Stimulated activated effector memory CD8-positive, alpha-beta T cell treated with anti-CD3 and anti-CD28 coated beads, Interleukin-12 subunit alpha, Interleukin-12 subunit beta, amount 100 ng/mL, for 72 hours (primary cell): ENCODE measurements at regions not wholly inside any gene's neighbourhood (a gene's known extent, or its start where the extent isn't known, plus 50 kb on each side); places are given as distances from the start of the nearest gene placed in this dataset.

ENCODE experiments used
- ATAC-seq: fragments of 150-1000 bp; cut with Tn5 transposase; 2 replicates; pipeline ENCODE4 v1.10.0; 2021
- DNase-seq, 2 donors: peaks; one replicate each; pipeline ENCODE4 v3.0.0; 2021 to 2022; ENCODE audit warnings: low spot score in 2 of 2
- H3K27ac Mint-ChIP-seq: one replicate; pipeline ENCODE4 v1.8.0; 2022; ENCODE audit warnings: mild to moderate bottlenecking, mixed read lengths
- H3K36me3 Mint-ChIP-seq: one replicate; pipeline ENCODE4 v1.8.0; 2022; ENCODE audit warnings: mild to moderate bottlenecking, mixed read lengths
- H3K4me1 Mint-ChIP-seq: one replicate; pipeline ENCODE4 v1.8.0; 2022; ENCODE audit warnings: mixed read lengths
- H3K4me3 Mint-ChIP-seq: one replicate; pipeline ENCODE4 v1.8.0; 2022; ENCODE audit warnings: mild to moderate bottlenecking, mixed read lengths
- H3K9me3 Mint-ChIP-seq: one replicate; pipeline ENCODE4 v1.8.0; 2022; ENCODE audit warnings: mixed read lengths

GRCh38 chr9:592733-593132 is 248.8 kb upstream of the DMRT1 start:
- no peaks in the 10 kb centered on the region for H3K9me3 Mint-ChIP-seq
- ATAC-seq (no peak), DNase-seq (no peak)
- no peaks in the 10 kb centered on the region for H3K36me3 Mint-ChIP-seq
- H3K4me3 Mint-ChIP-seq = no peak overlapping the region
- H3K4me1 Mint-ChIP-seq = peaks cover 7% of the 10 kb centered on the region
- no peak overlapping the region for H3K27ac Mint-ChIP-seq

DNA sequence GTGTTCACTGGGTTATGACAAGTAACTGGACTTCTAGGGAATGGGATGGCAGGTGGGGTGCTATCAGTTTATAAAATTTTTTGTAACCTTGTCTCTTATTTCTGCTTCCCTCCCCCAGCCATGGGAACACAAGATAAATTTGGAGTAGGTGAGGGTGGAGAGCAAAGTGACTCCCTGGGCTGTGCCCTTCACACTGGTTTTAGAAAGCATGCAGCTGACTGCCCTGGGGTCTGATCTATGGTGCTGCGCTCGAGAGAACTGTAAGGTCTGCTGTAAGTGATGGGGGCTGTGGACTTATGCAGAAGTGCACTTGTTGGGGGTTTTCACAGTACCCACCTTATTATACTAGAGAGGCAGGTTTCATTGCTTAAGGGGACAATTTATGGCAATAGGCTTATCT is 247.7 kb upstream of the DMRT1 start:
- Mint-ChIP-seq H3K9me3 (no peaks in the 10 kb centered on the region), H3K4me1 (peaks cover 7% of the 10 kb centered on the region), H3K27ac (no peak overlapping the region), H3K36me3 (no peaks in the 10 kb centered on the region), H3K4me3 (no peak overlapping the region)
- DNase-seq = no peak
- ATAC-seq = no peak

- Mint-ChIP-seq H3K4me3 (no peak overlapping the region), H3K4me1 (no peaks in the 10 kb centered on the region), H3K9me3 (no peaks in the 10 kb centered on the region), H3K27ac (no peak overlapping the region), H3K36me3 (no peaks in the 10 kb centered on the region)
- DNase-seq = no peak
- no peak for ATAC-seq
These were observed 244.8 kb upstream of the DMRT1 start for GRCh38 chr9:596703-597102.

DNA sequence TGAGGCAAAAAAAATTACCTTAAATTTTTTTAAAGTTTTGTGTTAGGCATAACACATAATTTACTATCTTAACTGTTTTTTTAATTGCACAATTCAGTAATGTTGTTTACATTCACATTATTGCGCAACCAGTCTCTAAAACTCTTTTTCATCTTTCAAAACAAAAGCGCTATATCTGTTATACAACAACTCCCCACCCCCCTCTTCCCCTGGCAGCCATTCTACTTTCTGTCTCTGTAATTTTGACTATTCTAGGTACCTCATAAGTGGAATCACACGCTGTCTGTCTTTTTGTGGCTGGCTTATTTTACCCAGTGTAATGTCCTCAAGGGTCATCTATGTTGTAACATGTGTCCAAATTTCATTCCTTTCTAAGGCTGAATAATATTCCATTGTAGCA is 241.5 kb upstream of the DMRT1 start:
- H3K36me3 Mint-ChIP-seq = no peaks in the 10 kb centered on the region
- ATAC-seq (no peak), DNase-seq (no peak)
- H3K4me1 Mint-ChIP-seq = no peaks in the 10 kb centered on the region
- H3K4me3 Mint-ChIP-seq = no peak overlapping the region
- H3K27ac Mint-ChIP-seq = no peak overlapping the region
- H3K9me3 Mint-ChIP-seq = no peaks in the 10 kb centered on the region

DNA sequence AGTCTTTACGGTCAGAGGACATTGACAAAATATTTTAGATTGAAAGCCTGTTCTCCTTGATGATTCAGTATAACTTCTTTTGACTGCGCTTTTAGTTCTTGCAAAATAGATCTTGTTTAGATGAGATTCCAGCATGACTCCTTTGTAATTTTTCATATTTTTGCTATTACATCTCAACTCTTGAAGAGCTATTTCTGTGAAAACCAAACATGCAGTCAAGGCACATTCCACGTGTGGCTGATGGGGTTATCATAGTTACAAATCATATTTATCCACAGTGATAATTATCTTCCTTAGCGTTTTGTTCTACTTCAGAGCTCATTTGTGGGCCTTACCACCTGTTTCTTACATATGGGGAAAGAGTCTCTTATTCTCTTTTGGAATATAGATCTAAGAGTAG is 238.8 kb upstream of the DMRT1 start:
- no peaks in the 10 kb centered on the region for H3K9me3 Mint-ChIP-seq
- ATAC-seq = no peak
- no peak for DNase-seq
- H3K4me1 Mint-ChIP-seq = no peaks in the 10 kb centered on the region
- no peak overlapping the region for H3K27ac Mint-ChIP-seq
- no peaks in the 10 kb centered on the region for H3K36me3 Mint-ChIP-seq
- no peak overlapping the region for H3K4me3 Mint-ChIP-seq

DNA sequence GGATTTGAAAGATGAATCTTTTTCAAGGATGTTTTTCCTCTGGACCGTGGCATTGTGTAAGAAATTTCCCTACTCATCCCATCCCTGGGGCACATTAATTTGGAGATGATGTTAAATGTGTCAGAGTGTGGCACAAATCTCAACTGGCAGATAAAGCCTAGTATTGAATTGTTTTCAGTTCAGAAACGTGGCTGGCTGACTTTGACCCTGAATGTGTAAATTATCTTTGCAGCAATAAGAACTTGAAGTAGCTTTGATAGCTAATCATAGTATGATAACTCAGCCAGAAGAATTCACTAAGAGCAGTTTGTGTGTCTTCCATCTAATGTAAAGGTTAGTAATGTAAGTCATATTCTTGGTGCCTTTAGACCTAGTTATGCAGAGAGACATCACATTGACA is 238.4 kb upstream of the DMRT1 start:
- Mint-ChIP-seq H3K9me3 (no peaks in the 10 kb centered on the region), H3K4me3 (no peak overlapping the region), H3K4me1 (no peaks in the 10 kb centered on the region), H3K36me3 (no peaks in the 10 kb centered on the region), H3K27ac (no peak overlapping the region)
- DNase-seq = no peak
- no peak for ATAC-seq

GRCh38 chr9:607417-607816 is 234.1 kb upstream of the DMRT1 start:
- no peaks in the 10 kb centered on the region for H3K9me3 Mint-ChIP-seq
- H3K4me1 Mint-ChIP-seq = no peaks in the 10 kb centered on the region
- ATAC-seq (no peak), DNase-seq (no peak)
- no peaks in the 10 kb centered on the region for H3K36me3 Mint-ChIP-seq
- H3K4me3 Mint-ChIP-seq = no peak overlapping the region
- no peak overlapping the region for H3K27ac Mint-ChIP-seq

DNA sequence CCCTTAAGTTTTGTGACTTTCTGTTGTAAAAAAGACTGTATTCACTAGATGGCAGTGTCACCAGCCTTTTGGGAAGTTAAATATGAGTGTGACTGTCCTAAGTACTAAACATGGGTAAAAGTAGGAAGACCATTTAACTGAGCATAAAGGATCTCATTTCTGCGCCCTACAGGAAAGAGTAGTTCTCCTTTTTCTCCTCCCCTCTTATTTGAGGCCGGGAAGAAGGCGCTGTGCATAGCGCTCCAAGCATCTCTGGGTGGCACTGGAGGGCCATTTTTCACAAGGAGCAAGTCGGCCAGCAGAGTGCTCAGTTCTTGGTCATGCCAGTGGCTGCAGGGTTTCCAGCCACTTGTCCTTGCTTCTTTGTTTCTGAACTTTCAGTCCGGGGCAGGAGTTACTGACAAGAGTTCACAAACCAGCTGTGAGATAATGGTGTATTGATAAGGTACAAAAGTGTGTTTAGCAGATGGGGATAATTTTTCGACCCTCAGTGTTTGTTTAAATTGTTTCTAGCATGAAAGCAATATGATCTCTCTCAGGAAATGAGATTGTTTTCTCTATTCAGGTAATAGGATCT is 227.6 kb upstream of the DMRT1 start:
- no peak overlapping the region for H3K4me3 Mint-ChIP-seq
- no peaks in the 10 kb centered on the region for H3K9me3 Mint-ChIP-seq
- no peaks in the 10 kb centered on the region for H3K36me3 Mint-ChIP-seq
- H3K27ac Mint-ChIP-seq = no peak overlapping the region
- DNase-seq (peak in 1 of 2 donors; percentile 61), ATAC-seq (peak; percentile 70)
- H3K4me1 Mint-ChIP-seq = peaks cover 5% of the 10 kb centered on the region

DNA sequence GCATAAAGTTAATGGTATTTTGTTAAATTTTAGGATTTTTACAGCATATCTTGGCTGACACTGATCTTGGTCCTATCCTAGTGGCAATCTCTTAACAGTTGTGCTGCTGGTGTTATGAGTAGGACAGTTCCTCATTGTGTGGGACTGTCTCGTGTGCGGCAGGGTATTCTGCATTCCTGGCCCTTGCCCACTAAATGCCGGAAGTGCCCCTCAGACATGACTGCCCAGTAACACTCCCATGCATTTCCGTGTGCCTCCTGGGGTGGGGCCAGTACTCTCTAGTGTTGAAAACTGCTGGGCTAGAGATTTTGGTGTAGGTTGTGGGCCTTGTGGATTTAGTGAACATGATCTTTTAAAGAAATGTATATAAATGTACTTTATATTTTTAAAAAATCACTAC is 227.1 kb upstream of the DMRT1 start:
- Mint-ChIP-seq H3K27ac (no peak overlapping the region), H3K4me3 (no peak overlapping the region), H3K4me1 (peaks cover 5% of the 10 kb centered on the region), H3K36me3 (no peaks in the 10 kb centered on the region), H3K9me3 (no peaks in the 10 kb centered on the region)
- ATAC-seq (no peak), DNase-seq (no peak)

GRCh38 chr9:615756-616155 is 225.7 kb upstream of the DMRT1 start:
- ATAC-seq (no peak), DNase-seq (no peak)
- no peak overlapping the region for H3K4me3 Mint-ChIP-seq
- no peaks in the 10 kb centered on the region for H3K9me3 Mint-ChIP-seq
- H3K4me1 Mint-ChIP-seq = peaks cover 5% of the 10 kb centered on the region
- H3K36me3 Mint-ChIP-seq = no peaks in the 10 kb centered on the region
- H3K27ac Mint-ChIP-seq = no peak overlapping the region

DNA sequence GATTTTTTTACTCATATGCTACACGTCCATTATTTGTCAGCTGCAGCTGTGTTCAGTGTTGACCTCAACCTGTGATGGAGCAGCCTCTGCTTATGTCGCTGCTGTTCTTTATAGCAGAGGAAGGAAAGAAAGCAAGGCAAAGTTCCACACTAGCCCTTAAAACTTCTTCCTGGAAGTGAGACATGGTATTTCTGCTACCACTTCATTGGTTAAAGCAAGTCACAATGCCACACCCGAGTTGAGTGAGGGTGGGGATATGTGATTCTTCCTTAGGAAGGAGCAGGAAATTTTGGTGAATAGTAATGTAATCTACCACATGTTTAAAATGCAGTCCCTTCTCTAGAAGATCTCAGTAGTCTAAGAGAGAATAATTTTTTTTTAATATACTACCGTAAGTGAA is 224.8 kb upstream of the DMRT1 start:
- Mint-ChIP-seq H3K27ac (no peak overlapping the region), H3K9me3 (no peaks in the 10 kb centered on the region), H3K36me3 (no peaks in the 10 kb centered on the region), H3K4me1 (peaks cover 5% of the 10 kb centered on the region), H3K4me3 (no peak overlapping the region)
- no peak for ATAC-seq
- no peak for DNase-seq

DNA sequence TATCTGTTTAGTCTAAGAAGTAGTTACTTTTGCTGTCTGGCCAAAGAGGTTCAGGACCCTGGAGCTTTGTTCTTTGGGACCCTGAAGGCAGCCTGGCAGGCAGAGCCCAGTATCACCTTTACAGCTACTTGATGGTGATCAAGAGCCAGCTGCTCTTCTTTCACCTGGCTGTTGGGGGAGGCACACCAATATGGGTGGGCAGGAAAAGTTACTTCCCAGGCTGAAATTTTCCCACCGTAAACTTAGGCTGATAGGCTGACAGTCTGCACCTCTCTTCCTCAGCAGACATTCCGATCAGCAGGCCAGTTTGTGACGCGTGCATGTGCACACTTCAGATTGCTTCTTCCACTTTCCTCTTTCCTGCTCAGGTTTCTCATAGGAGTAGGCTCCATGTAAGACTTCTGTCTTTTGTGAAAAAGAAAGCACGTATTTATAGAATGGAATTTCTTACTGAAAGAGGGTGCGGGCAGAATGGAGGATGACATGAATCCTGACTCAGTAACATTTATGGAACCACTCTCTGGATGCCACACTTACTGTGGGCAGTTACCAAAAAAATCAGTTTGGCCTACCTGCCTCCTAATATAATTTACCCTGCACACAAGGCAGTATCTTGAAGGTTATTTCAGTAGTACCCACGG is 223.9 kb upstream of the DMRT1 start:
- DNase-seq (no peak), ATAC-seq (no peak)
- H3K4me3 Mint-ChIP-seq = no peak overlapping the region
- no peak overlapping the region for H3K27ac Mint-ChIP-seq
- H3K36me3 Mint-ChIP-seq = no peaks in the 10 kb centered on the region
- H3K9me3 Mint-ChIP-seq = no peaks in the 10 kb centered on the region
- peaks cover 5% of the 10 kb centered on the region for H3K4me1 Mint-ChIP-seq

GRCh38 chr9:618478-618877 is 223.0 kb upstream of the DMRT1 start:
- DNase-seq (no peak), ATAC-seq (no peak)
- no peak overlapping the region for H3K4me3 Mint-ChIP-seq
- H3K4me1 Mint-ChIP-seq = peaks cover 5% of the 10 kb centered on the region
- H3K36me3 Mint-ChIP-seq = no peaks in the 10 kb centered on the region
- H3K27ac Mint-ChIP-seq = no peak overlapping the region
- no peaks in the 10 kb centered on the region for H3K9me3 Mint-ChIP-seq

GRCh38 chr9:621201-621855 is 220.2 kb upstream of the DMRT1 start:
- Mint-ChIP-seq H3K9me3 (no peaks in the 10 kb centered on the region), H3K27ac (no peak overlapping the region), H3K4me3 (no peak overlapping the region), H3K36me3 (no peaks in the 10 kb centered on the region), H3K4me1 (no peaks in the 10 kb centered on the region)
- no peak for ATAC-seq
- no peak for DNase-seq

- H3K27ac Mint-ChIP-seq = no peak overlapping the region
- H3K4me3 Mint-ChIP-seq = no peak overlapping the region
- no peaks in the 10 kb centered on the region for H3K9me3 Mint-ChIP-seq
- DNase-seq = no peak
- no peaks in the 10 kb centered on the region for H3K4me1 Mint-ChIP-seq
- no peaks in the 10 kb centered on the region for H3K36me3 Mint-ChIP-seq
- no peak for ATAC-seq
These were observed 216.5 kb upstream of the DMRT1 start for GRCh38 chr9:624935-625500.

- ATAC-seq (no peak), DNase-seq (no peak)
- Mint-ChIP-seq H3K4me1 (no peaks in the 10 kb centered on the region), H3K27ac (no peak overlapping the region), H3K4me3 (no peak overlapping the region), H3K36me3 (no peaks in the 10 kb centered on the region), H3K9me3 (no peaks in the 10 kb centered on the region)
These were observed 215.9 kb upstream of the DMRT1 start for GRCh38 chr9:625613-626012.
